WTC11 (cell line): ENCODE measurements at regions not wholly inside any gene's neighbourhood (a gene's known extent, or its start where the extent isn't known, plus 50 kb on each side); places are given as distances from the start of the nearest gene placed in this dataset.
"Not testable (repeated sequence)": the region's sequence is repeated elsewhere in the genome, so short reads cannot be mapped to it uniquely, and the experiment has no call there.

Experiments
- ATAC-seq: fragments of 200-7000 bp; cut with Tn5 transposase; 2 replicates; pipeline ENCODE4 v1.10.0; 2021; ENCODE audit warnings: mild to moderate bottlenecking, moderate library complexity
- CTCF ChIA-PET: fragments of 300-600 bp; sonication (Branson Sonifier 250); formaldehyde crosslinking; loops from one replicate; lab custom pipeline; 2021; ENCODE audit warnings: antibody characterized with exemption; lab: Charles Lee
- POLR2A ChIA-PET: fragments of 350-600 bp; sonication (Branson Sonifier 250); formaldehyde crosslinking; loops from one replicate; lab custom pipeline; 2021; ENCODE audit warnings: antibody characterized with exemption; lab: Charles Lee
- DNase-seq: peaks from one replicate; pipeline ENCODE4 v3.0.0; 2021; ENCODE audit warnings: low spot score
- H3K27ac Mint-ChIP-seq: 2 replicates; pipeline ENCODE4 v1.8.0; 2021; ENCODE audit warnings: mixed read lengths
- H3K27me3 Mint-ChIP-seq: 2 replicates; pipeline ENCODE4 v1.8.0; 2021; ENCODE audit warnings: low read depth, mild to moderate bottlenecking, moderate library complexity, mixed read lengths
- H3K36me3 Mint-ChIP-seq: 2 replicates; pipeline ENCODE4 v1.8.0; 2021; ENCODE audit warnings: mixed read lengths
- H3K4me1 Mint-ChIP-seq: 2 replicates; pipeline ENCODE4 v1.8.0; 2022; ENCODE audit warnings: mixed read lengths
- H3K4me3 Mint-ChIP-seq: 2 replicates; pipeline ENCODE4 v1.8.0; 2021; ENCODE audit warnings: mild to moderate bottlenecking, moderate library complexity, mixed read lengths
- H3K9me3 Mint-ChIP-seq: 2 replicates; pipeline ENCODE4 v1.8.0; 2021; ENCODE audit warnings: mixed read lengths
- ELF4 ChIP-seq: sonication (generic); formaldehyde crosslinking; IDR thresholded peaks from 2 replicates; pipeline ENCODE4 v1.8.1; 2022; ENCODE audit warnings: low read depth, mild to moderate bottlenecking, moderate library complexity, missing genetic modification reagents
- GTF2I ChIP-seq: fragments of 250-450 bp; sonication (Bioruptor Pico); conservative IDR thresholded peaks from 2 replicates; pipeline ENCODE4 v1.4.0; 2021; ENCODE audit warnings: mild to moderate bottlenecking
- JAZF1 ChIP-seq: fragments of 250-450 bp; sonication (Bioruptor Pico); IDR thresholded peaks from 2 replicates; pipeline ENCODE4 v1.9.0; 2021; ENCODE audit warnings: moderate library complexity, mild to moderate bottlenecking, inconsistent platforms
- NR1H2 ChIP-seq: sonication (generic); formaldehyde crosslinking; IDR thresholded peaks from 2 replicates; pipeline ENCODE4 v1.9.0; 2021; ENCODE audit warnings: mild to moderate bottlenecking, moderate library complexity, missing genetic modification reagents
- PRDM15 ChIP-seq: sonication (generic); formaldehyde crosslinking; IDR thresholded peaks from 2 replicates; pipeline ENCODE4 v1.8.0; 2022; ENCODE audit warnings: missing genetic modification reagents
- PREB ChIP-seq: sonication (generic); formaldehyde crosslinking; IDR thresholded peaks from 2 replicates; pipeline ENCODE4 v1.8.1; 2022; ENCODE audit warnings: mild to moderate bottlenecking, missing genetic modification reagents, moderate library complexity, borderline replicate concordance
- RORB ChIP-seq: fragments of 250-450 bp; sonication (Bioruptor Pico); IDR thresholded peaks from 2 replicates; pipeline ENCODE4 v1.9.0; 2021; ENCODE audit warnings: mild to moderate bottlenecking
- ZBTB43 ChIP-seq: sonication (generic); formaldehyde crosslinking; IDR thresholded peaks from 2 replicates; pipeline ENCODE4 v1.8.1; 2023; ENCODE audit warnings: mild to moderate bottlenecking, missing genetic modification reagents
- ZNF396 ChIP-seq: fragments of 250-450 bp; sonication (Bioruptor Pico); IDR thresholded peaks from 2 replicates; pipeline ENCODE4 v1.8.0; 2021; ENCODE audit warnings: mild to moderate bottlenecking, moderate library complexity, borderline replicate concordance
- ZNF425 ChIP-seq: fragments of 250-450 bp; sonication (Bioruptor Pico); conservative IDR thresholded peaks from 2 replicates; pipeline ENCODE4 v1.9.0; 2021; ENCODE audit warnings: mild to moderate bottlenecking

- TF ChIP-seq PRDM15 (no peak), GTF2I (CRISPR knock-in tag) (no peak), ZBTB43 (no peak), PREB (CRISPR knock-in tag) (no peak)
Measured at GRCh38 chr12:86565038-86565437, 308.8 kb upstream of the MGAT4C start (continued).

GRCh38 chr12:86555491-86555890, 299.3 kb upstream of the MGAT4C start:
- H3K36me3 Mint-ChIP-seq, DNase-seq, H3K4me1 Mint-ChIP-seq, H3K4me3 Mint-ChIP-seq, CTCF ChIA-PET, H3K27me3 Mint-ChIP-seq, POLR2A ChIA-PET, H3K9me3 Mint-ChIP-seq, H3K27ac Mint-ChIP-seq, ATAC-seq: not testable (repeated sequence)

GRCh38 chr12:86551146-86551571, 295.0 kb upstream of the MGAT4C start:
- CTCF ChIA-PET, result no interaction called here
- no peaks in the 10 kb centered on the region for H3K4me1 Mint-ChIP-seq
- POLR2A ChIA-PET, result no interaction called here
- no peak overlapping the region for H3K4me3 Mint-ChIP-seq
- no peaks in the 10 kb centered on the region for H3K36me3 Mint-ChIP-seq
- no peak for DNase-seq
- ATAC-seq, result no peak
- H3K9me3 Mint-ChIP-seq, result no peaks in the 10 kb centered on the region
- H3K27ac Mint-ChIP-seq, result no peak overlapping the region
- no peaks in the 10 kb centered on the region for H3K27me3 Mint-ChIP-seq
- TF ChIP-seq NR1H2, result no peak
- TF ChIP-seq RORB (CRISPR knock-in tag), result no peak
- TF ChIP-seq ZNF396 (CRISPR knock-in tag), result no peak
- TF ChIP-seq ELF4, result no peak
- TF ChIP-seq GTF2I (CRISPR knock-in tag), result no peak

- ATAC-seq, result no peak
- ChIA-PET CTCF (no interaction called here), POLR2A (no interaction called here)
- TF ChIP-seq JAZF1 (CRISPR knock-in tag) (no peak), PRDM15 (no peak), ZNF425 (CRISPR knock-in tag) (no peak)
- H3K27ac Mint-ChIP-seq, result no peak overlapping the region
- H3K36me3 Mint-ChIP-seq, result no peaks in the 10 kb centered on the region
- no peaks in the 10 kb centered on the region for H3K27me3 Mint-ChIP-seq
- no peak for DNase-seq
- no peak overlapping the region for H3K4me3 Mint-ChIP-seq
- no peaks in the 10 kb centered on the region for H3K9me3 Mint-ChIP-seq
- H3K4me1 Mint-ChIP-seq, result no peaks in the 10 kb centered on the region
Measured at GRCh38 chr12:86550218-86551145, 294.3 kb upstream of the MGAT4C start.
